T-helper 22 cell (primary cell): ENCODE measurements at regions not wholly inside any gene's neighbourhood (a gene's known extent, or its start where the extent isn't known, plus 50 kb on each side); places are given as distances from the start of the nearest gene placed in this dataset.

Source experiments
- DNase-seq: peaks from one replicate; pipeline ENCODE4 v3.0.0-alpha.2; 2020; ENCODE audit warnings: low read depth

DNA sequence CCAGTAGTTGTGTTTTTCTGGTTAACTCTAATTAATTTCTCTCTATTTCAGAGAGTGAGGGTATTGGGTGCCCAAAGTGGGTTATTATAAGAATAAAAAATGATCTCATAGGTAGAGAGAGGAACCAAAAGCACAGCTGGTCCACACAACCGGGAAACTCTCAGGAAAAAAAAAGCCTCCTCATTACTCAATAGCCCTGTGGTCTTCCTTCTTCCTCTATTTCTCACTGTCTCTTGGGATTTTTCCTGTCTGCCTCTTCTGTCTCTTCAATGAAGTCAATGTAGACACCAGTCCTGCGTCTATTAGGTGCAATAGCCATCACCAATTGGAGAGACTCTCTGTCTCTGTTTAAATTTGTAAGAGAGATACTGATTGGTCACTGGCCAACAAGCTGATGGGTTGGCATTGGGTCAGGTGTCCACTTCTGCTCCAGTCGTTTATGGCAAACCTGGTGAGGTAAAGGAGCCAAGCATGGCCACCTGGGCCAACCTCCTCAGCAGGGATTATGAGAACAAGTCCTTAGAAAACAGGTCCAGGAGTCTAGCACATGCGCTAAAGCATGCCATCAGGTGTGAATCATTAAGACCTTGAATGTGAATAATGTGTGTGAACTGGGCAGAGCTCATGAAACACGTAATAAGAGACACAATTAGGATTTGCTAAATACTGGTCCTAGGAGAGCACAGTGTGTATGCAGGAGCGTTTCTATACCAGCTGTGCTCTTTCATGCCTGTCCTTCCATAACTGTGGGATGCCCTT, 443.0 kb upstream of the RUNX1 start:
- no peak for DNase-seq

DNA sequence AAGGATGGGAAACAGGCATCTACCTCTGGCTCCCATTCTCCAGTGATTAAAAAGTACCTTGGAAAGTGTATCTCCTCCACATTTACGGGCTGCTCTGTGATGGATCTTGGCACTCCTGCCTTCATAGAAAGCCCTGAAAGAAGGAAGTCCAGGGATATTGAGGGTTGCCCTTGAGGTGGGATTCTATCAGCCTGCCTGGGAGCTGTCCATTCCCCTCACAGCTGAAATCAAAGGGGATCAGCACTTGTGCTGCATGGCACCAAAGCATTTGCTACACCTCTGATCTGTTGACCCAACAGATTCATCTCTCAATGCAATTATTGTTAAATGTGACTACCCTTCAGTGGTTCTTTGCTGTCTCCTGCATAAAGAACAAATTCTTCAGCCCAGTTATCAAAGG, 442.0 kb upstream of the RUNX1 start:
- DNase-seq = no peak

DNA sequence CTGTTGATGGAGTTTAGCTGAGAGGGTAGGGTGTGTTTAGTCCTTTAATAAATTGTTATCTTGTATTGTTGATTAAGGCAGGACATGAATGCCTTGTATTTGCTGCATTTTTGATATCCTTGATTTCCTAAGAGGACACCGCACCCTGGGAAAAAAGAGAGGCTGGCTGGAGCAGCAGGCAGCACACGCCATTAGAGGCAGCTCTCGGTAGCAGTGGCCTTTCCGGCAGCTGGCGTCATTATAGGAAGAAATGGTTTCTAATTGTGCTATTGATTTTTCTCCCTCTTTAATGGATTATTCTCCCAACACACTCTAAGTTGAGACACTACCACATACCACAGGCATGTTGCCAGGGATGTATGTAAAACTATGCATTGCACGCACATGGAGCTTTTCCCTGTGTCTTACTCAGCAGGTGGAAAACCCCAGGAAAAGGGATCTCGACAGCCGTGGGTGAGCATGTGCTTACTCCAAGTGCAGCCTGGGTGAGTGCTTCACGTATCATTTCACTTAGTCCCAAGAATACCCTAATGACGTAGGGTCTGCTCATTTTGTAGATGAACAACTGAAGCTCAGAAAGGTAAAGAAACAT, 440.4 kb upstream of the RUNX1 start:
- DNase-seq = no peak

DNA sequence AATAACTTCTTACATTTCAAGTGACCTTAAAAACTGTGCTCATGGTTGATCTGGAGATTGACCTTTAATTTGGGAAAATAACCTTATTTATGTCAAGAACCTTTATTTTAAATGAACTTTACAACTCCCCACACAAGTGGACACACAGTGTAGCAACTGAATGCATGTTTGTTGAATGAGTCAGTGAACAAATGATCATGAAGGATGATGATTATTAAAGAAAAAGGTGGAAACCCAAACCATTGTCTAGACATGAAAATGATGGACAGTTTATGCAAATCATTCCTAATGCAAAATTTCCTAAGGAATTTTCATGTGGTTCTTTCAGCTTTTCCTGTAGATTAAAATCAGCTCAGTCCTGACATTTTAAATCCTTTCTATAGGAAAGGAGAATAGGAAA, 439.8 kb upstream of the RUNX1 start:
- DNase-seq = no peak

DNA sequence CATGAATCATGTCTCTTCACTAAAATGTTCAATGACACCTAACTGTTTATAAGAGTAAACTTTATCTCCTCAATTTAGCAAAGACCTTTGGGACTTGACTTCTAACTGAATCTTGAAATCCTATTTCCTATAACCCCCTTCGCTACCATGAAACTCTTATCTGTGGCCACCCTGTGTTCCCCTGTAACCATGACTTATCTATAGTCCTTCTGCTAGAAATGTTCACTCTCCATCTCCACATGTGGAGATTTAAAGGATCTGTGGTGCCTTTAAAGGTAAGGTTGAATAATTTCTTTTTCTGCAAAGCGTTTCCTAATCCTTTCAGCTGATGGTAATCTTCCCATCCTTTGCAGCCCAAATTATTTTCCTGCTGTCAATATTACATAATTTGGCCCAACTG, 436.3 kb upstream of the RUNX1 start:
- no peak for DNase-seq

DNA sequence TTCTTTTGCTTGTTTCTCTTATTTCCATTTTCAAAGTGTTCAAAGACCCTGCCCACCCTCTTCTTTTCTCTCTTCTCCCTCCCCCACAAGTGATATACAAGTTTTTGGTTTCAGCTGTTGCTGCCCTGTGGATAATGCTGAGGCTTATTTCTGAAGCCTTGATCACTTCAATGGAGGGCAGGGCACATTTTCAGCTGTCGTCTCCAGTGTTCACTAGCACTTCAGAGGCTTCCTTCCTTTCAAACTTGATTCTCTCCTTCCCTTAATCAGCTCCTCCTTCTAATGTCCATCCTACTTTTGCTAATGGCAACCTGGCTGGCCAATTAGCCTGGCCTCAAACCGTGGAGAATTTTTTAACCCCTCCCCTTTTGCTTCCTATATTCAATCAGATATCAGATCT, 435.7 kb upstream of the RUNX1 start:
- DNase-seq = no peak

DNA sequence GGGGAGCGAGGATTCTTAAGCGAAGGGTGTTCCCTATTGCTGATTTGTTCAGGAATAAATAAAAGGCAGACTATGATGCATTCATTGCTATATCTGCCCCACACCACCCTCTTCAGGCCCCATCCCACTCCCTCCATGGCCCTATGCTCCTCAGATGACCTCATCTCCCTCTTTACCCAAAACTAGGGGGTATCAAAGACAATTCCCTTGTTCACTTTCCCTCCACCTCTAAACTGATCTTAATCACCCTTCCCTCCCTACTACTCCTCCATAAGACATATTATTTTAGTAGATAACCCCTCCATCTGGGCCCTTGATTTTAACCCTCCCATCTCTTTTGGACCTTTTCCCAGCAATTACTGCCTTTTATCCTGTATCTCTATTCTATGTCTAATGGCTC, 434.9 kb upstream of the RUNX1 start:
- DNase-seq = no peak

DNA sequence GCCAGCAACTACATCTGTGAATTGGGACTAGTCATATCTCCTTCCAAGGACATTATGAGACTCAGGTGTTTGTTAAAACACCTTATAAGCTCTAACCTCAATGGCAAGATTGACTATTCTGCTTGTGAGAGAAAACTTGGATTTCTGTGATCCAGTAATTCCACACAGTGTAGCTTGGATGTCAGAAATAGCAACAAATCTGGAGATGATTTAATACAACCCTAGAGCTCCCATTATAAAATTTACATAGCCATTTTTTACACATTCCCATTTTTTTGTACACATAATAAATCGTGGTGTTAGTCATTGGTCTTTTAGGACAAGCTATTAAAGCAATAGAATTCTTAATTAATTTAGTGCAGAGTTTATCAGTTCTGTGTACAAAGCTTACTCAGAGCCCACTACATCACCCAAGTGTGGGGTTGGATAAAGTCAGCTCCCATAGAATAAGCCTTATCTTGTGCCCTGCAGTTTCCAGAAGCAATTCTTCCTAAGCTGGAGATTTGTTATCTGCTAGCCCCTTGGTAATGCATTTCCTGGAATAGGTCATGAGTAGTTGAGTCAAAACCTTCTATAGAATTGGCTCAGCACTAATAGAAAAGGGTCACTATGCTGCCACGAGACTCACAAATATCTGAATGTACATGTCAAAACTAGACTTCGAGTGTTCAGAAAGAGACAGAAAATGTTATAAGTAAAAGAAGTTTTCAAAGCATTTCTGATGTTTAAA, 434.0 kb upstream of the RUNX1 start:
- no peak for DNase-seq

DNA sequence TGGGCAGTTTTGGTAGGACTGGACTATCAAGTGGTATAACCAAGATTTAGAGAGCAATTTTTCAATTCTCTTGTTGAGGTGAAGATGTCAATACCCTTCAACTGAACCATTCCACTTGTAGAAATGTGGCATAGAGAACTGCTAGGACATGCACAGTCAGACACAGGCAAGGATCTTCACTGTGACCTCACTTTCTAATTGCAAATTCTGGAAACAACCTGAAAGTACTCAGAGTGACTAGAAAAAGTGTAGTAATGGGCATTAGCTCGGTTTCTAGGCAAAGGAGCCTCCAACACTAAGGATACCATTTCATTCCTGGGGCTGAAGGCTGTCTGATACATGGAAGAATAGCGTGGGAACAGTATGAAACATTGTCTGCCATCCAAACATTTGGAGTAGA, 433.0 kb upstream of the RUNX1 start:
- no peak for DNase-seq

DNA sequence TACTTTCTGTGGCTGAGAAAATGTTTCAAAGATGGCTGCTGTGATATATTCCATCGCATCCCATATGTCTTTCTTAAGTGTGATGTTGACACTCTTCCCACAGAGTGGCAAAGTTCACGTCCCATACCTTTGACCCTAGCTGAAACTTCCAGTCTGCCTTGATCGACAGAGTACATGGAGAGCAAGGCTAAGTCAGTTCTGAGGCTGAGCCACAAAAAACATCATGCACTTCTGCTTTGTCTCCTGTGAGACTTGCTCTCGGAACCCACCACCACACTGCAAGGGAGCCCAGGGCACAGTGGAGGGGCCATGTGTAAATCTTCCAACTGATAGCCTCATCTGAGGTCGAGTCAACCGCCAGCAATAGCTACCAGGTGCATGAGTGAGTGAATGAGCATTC, 431.9 kb upstream of the RUNX1 start:
- no peak for DNase-seq

DNA sequence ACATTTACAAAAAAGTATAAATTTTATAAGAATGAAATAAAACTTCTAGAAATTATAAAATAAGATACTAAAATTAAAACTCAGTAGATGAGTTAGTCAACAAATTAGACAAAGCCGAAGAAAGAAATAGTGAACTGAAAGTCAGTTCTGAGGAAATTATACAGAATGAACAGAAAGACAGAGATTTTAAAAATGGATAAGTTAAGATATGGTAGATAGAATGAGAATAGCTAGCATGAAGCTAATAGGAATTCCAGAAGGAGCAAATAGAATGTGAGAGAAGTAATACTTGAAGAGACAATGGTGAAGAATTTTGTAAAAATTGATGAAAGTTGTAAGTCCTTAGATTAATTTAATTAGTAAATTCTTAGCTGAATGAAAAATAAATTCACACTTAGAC, 430.4 kb upstream of the RUNX1 start:
- DNase-seq = no peak

DNA sequence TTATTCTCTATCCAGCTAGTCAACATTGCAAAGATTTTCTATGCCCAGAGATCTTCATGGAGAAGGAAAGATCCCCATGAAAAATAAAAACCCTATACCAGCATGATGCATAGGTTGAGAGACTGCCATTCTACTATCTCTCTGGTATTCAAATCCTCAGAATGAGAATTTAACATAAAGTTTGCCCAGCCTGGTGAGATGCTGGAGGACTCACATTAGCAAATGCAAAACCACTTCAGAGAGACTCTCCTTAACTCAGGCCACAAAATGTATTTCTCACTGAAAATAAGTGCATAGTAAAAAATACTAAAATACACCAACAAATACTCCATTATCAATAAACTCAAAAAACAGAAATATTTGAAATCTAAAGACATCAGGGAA, 430.0 kb upstream of the RUNX1 start:
- no peak for DNase-seq

DNA sequence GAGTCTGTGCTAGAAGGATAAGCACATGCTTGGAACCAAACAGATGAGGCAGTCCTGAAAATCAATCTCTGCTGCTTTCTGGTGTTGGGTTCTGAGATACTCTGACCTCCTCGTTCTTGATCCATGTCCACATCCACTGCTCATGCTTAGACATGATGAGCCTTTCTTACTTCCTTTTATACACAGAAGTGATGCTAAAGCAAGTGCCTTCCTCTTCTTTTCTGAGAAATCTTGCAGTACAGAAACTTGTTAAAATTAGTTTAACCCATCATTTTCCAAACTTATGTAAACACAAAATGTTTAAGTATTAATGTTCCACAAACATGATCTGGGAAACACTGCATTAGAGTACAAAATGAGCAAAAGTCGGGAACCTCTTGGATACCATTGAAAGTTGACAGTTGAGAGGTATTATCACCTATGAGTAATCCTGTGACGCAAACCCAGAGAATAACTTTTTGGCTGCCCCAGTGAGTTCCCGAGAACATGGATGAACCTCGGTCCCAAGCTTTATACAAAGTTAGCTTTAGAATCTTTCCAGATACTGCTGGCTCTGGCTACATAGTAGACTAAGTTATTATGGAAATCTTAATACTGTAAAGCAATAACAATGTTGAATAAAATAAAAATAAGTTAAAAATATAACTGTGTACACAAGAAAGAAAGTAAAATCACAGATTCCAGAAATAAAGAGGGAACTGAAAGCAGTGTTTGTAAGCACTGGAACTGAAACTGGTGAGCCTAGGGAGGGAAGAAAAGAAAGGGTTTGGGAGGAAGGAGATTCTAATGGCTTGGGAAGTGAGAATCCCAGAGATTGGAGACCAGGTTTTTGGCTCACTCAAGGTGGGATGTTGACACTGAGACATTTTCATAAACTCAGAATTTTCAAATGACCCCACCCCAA, 429.3 kb upstream of the RUNX1 start:
- DNase-seq = no peak

DNA sequence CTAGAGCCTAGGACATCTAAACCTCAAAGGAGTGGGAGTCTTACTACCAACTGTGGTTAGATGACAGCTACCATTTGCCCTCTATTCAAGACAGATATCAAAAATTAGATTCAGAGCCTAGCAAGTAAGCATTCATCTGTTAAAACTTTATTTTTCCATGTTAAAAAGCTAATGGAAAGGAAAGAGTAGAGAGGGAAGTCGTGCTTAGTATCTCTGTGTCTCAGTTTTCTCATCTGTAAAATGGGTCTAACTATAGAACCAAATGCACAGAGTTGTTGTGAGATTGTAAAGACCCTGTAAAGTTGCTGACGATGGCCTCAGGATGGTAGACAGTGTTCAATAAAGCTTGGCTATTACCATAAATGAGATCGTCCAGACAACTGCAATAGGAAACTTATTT, 428.5 kb upstream of the RUNX1 start:
- no peak for DNase-seq

DNA sequence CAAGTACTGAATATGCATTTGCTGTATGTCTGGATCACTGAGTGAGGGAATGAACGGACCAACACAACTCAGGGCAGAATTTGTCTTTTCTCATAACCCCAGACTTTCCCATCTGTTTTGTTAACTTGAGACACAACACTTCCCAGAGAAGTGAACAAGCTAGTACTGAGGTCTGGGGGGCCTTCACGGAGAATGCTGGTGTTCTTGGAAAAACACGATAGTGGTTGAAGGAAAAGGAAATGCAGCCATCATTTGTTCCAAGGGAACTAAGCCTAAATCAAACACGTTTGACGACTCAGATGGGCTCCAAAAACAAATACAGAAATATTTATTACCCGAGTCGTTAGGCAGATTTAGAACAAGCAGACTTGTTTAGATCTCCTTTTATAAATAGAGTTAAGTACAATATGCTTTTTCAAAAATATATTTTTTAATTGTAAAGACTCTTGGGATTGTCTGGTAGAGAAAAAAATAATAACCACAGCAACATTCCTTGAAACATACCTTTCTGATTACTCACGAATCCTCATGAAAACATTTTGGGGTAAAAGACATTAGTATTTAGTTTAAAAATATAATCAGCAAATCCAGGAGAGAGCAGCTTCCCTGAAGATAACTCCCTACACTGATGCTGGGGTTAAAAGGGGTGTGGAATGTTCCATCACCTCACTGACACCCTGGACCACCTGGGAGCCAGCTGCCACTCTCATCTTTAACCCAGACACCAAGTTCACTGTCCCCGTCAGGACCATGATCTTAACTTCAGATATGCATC, 427.7 kb upstream of the RUNX1 start:
- no peak for DNase-seq

DNA sequence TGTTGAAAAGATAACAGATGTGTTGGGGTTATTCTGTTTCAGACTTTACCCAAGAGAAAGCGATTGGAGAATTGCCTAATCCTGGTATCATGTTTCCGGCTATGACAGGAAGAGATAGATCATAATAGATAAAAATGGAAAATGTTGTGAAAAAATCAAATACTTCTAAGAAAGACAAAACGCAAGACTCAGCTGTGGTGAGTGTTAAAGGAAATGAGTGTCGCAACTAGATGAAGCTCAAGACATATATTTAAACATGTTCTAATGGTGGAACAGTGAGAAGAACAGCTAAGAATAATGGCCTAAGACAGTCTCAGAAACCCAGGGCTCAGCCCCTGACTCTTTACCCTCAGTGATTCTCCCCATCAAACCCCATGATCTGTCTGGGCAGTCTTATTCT, 426.7 kb upstream of the RUNX1 start:
- no peak for DNase-seq

DNA sequence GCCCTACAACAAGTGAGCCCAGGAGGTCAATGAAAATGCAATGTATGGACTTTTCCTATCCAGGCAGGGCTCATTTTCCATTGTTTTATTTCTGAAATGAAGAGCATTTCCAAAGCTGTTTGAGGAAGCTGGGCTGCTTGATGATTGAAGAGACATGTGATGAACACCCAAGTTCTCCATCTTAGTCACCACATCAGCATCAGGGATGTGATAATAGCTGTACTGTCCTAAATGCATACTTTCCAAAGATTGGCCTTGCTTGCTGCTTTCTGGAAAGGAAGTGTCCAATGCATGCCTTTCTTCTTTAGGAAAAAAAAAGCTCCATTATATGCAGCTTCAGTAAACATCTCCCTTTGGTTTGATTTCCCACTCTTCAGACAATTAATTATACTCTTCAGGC, 425.9 kb upstream of the RUNX1 start:
- no peak for DNase-seq

DNA sequence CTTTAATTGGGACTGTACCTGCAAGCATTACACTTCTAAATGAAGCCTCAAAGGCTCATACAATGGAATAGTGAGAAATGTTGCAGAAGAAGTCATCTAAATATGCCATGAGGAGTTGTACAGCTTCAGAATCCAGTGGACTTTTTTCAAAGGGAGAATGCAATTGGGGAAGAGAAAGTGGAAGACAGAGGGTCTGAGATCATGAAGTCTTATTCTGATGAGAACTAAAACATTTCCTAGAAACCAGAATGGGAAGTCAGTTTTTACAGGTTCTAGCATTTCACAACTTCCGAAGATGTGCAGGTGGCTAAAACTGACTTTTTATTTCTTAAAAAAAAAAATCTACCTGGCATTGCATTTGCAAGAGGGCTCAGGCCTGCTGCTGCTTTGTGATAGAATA, 424.4 kb upstream of the RUNX1 start:
- DNase-seq = no peak

DNA sequence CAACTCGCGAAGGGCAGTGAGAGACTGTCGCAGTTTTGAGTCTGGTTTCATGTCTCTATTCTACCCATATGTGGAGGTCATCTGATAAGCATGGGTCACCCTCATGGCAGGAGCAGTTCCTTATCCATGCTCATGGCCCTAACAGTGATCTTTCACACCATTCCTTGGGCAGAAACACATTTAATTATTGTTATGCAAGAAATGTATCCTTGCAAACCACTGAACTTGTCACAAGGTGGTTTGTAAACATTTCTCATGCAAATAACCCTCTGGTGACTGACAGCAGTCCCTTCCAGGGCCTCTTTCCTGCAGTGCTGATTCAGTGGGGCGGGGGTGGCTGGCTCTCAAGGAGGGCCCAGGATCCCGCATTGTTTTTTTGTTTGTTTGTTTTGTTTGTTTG, 421.4 kb upstream of the RUNX1 start:
- DNase-seq = no peak

DNA sequence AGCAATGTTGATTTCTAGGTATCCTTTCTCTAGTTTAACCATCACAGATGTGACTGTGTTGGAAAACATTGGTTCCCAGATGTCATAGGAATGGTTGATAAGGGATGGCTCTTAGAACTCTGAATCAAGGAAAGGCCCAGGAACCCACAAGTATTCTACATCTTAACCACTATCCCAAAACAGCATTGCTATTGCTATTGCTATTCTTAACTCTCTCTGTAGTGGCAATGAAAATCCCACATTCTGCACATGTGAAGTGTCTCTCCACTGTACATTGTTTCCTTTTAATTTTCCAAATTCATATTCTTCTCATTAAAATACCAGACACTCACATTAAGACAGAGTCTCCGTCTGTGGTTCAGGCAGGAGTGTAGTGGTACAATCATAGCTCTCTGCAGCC, 420.4 kb upstream of the RUNX1 start:
- DNase-seq = no peak

DNA sequence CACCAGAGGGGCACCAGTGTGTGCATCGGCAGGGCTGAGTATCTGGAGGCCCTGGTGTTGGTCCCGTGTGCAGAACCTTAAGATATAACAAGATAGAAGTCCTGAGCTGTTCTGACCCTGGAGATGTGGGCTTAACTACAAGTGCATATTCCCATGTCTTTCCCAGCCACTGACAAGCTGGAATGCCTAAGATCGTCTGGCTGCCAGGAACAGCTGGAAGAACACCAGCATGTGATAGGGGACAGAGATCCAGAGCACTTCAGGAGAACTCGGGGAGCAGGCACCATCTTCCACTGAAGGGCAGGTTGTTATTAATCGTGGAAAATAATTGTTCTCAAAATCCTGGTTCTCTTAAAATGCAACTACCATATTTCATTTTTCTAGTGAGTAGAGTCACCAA, 419.9 kb upstream of the RUNX1 start:
- no peak for DNase-seq

DNA sequence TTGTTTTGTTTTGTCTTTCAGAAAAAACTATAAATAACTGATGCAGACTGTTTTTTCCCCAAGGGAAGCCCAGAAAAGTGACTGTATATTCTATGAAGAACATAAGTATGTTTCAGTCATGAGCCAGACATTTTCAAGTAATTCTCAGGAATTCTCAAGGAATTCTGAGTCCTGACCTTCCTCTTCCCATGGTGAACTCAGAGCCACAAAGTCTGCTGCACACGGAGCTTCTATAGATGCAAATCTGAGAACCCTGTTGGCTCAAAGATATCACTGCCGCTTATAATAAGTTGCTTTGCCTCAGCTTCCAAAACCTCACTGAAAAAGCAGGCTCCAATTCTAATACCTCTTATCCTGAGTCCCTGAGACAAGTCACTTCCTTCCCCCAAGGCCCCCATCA, 418.5 kb upstream of the RUNX1 start:
- DNase-seq = no peak
